Pons (tissue), 1 donor: ENCODE measurements at regions not wholly inside any gene's neighbourhood (a gene's known extent, or its start where the extent isn't known, plus 50 kb on each side); places are given as distances from the start of the nearest gene placed in this dataset.
"Not testable (repeated sequence)": the region's sequence is repeated elsewhere in the genome, so short reads cannot be mapped to it uniquely, and the experiment has no call there.

ENCODE experiments used
- DNase-seq: peaks from one replicate; pipeline ENCODE4 v3.0.0-alpha.2; 2016; ENCODE audit warnings: low spot score

DNA sequence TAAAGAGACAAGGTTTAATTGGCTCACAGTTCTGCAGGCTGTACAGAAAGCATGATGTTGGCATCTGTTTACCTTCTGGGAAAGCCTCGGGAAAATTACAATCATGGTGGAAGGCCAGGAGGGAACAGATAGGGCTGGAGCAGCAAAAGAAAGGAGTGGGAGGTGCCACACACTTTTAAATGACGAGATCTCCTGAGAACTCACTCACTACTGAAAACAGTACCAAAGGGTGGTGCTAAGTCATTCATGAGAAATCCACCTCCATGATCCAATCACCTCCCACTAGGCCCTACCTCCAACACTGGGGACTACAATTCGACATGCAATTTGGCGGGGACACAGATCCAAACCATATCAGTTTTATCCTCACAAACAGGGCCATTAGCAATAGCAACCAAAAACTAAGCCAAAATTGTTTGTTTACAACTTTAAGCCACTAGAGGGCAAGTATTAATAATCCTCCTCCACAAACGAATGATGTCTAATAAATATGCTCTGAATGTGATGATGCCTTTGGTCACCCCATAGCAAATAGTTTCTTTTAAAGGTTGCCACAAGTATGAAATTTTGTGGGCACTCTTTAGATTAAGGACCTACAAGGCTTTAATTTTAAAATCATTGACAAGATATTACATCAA is 129.2 kb upstream of the NRBF2 start:
- no peak for DNase-seq

DNA sequence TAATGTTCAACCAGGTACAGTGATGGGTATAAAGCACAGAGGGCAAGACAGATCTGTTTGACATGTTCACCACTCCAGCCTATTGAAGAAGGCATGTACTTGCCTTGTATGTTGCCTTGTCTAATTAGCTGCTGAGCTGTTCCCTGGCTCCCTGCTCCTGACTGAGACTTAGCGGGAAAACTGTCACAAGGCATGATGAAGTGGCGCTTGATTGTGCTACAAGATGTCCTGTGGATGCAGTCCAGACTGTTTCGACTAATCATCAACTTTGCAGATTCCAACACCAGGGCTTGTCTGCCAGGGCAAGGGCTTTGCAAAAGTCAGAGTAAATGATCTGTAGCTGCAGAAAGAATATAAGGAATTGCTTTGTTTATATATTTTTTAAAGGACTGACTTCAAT is 136.2 kb upstream of the NRBF2 start:
- no peak for DNase-seq

DNA sequence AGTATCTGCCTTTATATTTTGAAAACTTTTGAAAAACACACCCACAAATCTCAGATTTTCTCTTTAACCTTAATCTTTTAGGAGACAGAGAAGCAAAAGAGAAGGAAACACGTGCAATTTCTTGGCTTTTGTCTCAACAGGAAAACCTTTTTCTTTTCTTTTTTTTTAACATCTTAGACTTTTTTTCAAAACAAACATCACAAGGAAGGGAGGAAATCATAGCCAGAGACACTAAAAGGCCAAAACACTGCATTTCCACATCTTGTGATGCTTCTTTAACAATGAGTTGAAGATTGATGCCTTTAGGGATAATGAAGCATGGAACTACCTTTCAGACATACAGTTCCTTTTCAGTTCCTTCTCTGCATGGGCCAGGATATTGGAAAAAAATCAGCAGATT is 136.6 kb upstream of the NRBF2 start:
- DNase-seq, result no peak

DNA sequence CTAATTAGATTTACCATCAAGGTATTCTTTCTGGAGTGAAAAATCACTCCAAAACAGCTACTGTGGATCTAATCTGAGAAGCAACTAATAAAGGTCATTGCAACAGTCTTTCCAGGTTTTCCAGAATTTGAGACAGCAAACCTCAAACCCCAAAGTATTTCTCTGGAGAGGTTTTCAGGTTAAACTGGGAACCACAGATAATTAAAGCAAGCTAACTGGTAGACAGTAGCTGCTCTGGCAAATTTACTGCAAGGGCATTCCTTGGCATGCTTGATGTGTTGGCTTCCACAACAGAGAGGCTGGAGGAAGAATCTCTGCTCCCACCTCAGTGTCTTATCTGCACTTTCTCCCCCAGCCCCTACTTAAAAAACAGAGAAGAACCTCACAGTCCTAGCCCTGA is 140.0 kb upstream of the NRBF2 start:
- no peak for DNase-seq

DNA sequence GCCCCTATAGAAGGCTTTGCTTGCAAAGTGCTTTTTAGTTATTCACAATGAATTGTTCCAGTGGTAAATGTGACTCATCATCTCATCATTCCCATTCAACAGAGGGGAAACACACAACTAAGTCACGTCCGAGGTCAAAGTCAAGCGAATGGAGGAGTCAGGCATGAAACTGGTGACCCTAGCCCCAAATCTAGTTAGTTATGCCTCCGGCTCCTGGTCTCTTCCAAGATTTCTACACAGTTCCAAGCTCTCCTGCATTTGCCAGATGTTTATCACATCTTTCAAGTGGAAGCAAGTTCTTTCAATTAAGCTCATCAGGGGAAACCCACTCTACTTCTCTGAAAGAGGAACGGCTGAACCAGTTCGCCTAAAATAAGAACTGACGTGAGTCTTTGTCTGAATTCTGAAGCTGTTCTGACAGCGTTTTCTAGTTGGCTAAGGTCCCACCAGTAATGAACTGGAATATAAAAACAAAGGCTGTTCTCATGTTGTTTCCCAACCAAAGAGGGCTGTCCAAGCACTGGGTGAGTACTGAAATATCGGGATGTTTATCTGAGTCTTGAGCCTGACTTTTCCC is 140.9 kb upstream of the NRBF2 start:
- peak; percentile 83 for DNase-seq

DNA sequence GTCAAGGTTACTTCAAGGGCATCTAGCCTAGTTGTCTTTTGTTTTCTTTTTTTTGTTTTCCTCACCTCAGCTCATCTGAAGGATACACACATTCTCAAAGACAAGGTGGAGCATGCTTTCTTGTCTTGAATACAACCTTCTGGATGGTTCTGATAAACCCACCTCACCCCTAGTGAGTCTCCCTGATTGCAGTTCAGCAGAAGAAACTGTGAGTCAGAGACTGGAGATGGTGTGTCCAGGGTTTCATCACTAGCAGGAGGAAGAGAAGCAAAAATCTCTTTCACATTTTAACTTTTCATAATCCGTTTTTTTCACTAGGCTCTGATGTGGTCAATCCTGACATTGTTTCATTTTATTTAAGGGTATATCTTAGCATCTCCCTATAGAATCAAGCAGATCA is 143.0 kb upstream of the NRBF2 start:
- DNase-seq, result no peak

DNA sequence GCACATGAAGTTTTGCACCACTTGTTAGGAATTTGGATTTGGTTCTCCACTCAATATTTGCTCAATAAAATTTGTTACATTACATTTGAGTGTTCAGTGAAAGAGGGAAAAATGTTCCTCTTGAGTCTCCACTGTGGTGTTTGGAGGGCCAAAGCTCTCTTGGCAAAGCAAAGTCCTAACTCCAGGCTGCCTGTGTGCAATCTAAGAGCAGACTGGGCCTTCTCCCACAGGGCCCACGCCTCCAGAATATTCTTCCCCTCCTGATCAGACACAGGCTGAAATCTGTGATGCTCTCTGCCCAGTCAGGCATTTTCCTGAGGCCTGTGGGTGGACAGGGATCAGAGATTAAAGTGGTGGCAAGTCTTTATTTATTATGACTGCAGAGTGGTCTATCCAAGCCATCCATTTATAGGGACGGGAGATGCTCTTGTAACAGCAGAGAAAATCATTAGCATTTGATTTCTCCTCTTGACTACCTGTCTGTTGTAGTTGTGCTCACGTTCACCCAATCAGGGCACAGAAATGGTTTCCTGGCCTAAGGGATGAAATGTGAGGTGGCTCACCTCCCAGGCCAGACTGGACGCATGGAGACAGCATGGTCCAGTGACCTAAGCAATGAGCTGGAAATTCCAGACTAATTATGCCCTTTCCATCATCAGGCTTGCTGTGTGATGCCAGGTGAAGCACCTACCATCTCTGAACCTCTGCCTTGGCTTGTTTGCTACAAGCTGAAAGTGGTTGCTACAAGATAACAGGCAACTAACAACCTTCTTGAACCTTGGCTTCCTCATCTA is 147.1 kb upstream of the NRBF2 start:
- DNase-seq, result no peak

DNA sequence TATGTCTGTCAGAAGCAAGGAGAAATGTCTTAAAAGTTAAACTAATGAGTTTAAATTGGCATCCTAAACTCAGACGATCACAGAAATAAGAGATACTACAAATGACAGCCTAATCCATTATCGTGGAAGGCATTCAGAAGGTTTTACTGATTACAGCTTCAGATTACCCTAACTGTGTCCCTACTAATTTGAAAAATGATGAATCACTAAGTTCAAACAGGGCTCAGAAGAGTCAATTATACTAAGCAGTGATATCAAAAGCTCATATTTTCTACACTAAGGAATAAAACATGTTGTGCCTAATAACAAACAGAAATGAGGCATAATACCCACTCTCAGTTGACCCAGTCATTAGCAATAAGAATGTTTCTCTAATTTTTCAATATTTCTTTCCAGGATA is 152.0 kb upstream of the NRBF2 start:
- DNase-seq, result no peak

DNA sequence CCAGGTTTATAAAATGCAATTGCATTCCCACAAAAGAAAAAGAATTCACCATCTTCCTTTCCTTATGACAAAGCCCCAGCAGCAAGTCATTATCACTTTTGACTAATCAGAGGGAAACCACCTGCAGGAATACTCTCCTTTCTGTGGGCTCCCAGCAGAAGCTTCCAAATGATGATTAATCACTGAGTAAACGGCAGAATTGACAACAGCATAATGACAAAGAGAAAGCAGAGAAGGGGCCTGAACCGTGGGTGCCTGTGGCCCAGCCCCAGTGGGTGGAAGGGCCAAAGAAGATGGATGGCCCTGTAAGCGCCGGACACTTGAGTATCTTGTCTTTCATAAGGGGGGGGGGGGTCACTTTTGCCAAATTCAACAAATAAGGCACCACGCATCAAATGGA is 152.4 kb upstream of the NRBF2 start:
- DNase-seq, result no peak

DNA sequence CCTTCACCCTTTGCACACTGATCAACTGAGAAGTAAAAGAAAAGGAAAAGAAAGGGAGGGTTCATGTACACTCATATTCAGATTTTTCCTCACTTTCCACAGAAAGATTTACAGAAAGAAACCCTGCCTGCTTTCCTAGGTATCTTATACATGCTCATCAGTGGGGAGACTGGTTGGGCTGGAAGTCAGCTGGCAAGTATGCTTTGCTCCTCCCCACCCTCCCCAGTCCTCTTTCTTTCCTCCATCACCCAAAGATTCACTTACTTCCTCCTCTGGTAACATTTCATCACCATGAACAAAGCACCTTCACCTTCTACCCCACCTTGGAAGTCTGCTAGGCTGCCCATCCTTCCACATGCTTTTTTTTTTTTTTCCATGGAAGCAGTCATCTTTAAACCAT is 153.2 kb upstream of the NRBF2 start:
- DNase-seq, result no peak

DNA sequence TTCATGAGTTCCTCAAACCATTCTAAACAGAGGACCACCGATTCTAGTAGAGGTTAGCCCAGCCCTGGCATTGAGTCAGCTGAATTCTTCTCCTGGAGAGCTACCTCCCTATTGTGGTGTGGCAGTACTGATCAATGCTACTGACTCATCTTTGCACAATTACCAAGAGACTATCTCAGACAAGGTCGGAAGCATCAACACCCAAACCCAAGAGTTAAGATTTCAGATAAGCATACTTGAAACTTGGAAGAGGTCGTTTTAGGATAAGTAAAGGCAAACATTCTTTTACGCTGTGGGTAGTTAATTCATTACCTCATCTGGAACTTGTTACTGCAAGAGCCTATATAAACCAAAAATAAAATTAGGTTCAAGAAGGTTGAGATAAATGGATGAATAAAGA is 154.6 kb upstream of the NRBF2 start:
- DNase-seq, result no peak

DNA sequence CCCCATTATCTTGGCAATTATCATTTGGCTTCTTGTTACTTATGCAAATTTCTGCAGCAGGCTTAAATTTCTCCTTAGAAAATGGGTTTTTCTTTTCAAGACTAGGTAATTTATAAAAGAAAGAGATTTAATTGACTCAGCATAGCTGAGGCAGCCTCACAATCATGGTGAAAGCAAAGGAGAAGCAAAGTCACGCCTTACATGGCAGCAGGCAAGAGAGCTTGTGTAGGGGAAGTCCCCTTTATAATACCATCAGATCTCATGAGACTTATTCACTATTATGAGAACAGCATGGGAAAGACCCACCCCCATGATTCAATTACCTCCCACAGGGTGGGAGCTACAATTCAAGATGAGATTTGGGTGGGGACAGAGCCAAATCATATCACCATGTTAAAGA is 158.3 kb upstream of the NRBF2 start:
- not testable (repeated sequence) for DNase-seq

DNA sequence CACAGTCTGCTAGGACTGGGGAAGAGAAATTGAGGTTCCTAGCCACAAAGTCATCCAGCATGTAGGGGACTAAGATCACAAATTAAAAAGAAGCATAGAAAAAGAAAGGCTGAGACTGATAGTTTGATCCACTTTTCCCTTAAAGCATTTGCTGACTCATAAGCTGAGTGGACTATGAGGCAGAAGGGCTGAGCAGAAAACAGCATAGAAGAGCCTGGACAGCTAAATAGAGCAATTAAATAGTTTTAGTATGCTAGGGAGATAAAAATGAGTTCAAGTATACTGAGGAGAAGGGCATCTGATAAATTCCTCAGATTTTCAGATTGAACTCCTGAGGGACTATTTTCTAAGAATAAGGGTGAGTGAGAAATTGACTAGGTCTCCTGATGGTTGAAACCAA is 155.9 kb upstream of the EGR2 start:
- no peak for DNase-seq

DNA sequence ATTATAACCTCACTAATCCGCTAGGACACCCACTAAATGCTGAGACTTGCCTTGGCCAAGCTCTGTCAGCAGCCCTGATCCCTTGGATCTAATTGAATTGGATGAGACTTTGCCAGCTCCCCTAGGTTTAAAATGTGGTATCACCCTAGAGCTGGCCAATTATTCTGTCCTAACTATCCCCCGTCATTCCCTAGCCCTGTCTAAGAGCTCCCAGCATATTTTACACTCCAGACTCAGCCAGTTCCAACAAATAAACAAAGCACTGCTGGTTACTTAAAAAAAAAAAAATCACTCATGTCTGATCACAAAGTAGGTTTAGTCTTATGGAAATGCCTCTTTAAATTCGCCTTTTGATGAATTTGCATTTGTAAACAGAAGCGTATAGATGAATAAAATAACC is 147.9 kb upstream of the EGR2 start:
- DNase-seq, result no peak

DNA sequence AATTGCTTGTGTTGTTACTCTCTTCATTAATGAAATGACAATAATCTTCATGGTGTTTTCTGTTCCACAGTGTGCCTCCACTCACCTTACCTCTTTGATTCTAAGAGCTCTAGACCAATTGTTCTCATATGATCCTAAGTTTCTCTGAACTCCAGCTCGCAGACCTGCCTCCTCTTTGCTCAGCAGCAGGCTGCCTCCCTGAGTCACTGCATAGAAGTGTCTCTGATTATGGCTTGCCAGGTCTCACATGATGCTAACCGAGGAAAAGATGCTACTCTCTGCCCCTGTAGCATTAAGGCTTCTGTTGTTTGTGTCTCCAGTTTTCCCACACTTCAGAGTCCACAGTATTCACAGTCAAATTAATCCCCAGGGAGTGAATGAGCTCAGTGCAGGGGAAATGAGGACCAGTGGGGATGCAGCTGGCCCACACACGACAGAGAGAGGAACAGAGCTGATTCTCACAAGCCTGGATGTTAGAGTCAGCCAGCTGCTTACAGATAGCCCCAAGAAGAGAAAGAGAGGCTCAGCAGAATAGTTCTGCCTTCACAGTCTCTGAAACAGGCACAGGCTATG is 145.9 kb upstream of the EGR2 start:
- DNase-seq, result peak; percentile 14

DNA sequence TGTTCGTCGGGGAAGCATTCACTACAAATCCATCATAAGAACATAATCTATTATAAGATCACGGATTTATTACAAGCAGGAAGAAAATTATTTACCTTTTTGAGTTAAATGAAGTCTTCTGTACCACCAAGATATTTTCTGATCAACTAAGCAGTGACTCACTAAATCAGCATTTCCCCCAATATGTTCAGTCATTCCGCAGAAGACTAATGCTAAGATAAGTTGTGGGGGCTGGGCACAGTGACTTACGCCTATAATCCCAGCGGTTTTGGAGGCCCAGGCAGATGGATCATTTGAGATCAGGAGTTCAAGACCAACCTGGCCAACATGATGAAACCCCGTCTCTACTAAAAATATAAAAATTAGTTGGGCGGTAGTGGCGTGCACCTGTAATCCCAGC is 144.2 kb upstream of the EGR2 start:
- no peak for DNase-seq

DNA sequence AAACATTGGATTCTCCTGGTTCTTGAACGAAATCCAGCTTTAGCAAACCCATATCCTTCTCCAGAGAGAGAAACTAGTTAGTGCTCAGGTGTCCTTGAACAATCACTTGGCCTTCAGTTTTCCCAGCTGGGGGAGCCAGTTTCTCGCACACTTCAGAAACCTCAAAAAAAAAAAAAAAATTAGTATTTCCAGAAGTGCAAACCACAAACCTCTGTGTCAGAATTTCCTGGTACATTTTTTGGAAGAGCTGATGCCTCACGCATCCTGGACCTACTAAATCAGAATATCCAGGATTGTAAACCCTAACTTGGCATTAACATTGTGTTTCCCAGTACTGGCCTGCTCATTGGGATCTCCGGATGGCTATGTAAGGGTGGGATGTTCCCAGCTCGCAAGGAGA is 143.4 kb upstream of the EGR2 start:
- no peak for DNase-seq

DNA sequence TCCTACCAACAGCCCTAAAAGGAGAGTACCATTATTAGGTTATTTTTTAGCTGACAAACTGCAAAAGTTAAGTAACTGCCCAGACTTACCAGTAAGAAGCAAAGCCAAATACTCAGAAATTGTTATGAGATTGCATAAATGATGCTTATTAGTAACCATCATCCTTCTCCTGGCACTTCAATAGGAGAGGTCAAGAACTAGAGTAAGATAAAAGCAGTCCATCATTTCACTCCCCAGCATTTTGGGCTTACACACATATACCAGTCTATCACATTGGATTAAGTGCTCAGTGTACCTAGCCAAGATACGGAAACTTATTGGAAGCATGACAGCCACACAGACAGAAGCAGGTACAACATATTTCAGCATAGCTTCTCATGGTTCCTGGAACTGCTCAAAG is 142.8 kb upstream of the EGR2 start:
- no peak for DNase-seq

DNA sequence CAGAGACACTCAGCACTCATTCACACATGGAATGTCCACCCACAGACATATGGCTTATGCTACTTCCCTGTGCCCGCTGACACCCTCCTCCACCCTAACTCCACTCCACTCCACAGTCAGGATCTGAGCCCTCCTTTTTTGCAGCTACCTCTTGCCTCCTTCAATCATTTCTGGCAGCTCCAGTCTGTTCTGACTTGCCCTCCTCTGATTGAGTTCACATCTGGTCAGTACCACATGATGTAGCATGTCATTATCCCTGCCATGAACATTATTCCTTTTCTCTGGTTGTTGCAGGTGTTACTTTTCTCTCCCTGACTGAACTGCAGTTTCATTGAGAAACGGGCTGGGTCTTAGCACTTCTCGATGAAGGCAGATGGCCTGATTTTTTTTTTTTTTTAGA is 130.1 kb upstream of the EGR2 start:
- DNase-seq, result no peak

DNA sequence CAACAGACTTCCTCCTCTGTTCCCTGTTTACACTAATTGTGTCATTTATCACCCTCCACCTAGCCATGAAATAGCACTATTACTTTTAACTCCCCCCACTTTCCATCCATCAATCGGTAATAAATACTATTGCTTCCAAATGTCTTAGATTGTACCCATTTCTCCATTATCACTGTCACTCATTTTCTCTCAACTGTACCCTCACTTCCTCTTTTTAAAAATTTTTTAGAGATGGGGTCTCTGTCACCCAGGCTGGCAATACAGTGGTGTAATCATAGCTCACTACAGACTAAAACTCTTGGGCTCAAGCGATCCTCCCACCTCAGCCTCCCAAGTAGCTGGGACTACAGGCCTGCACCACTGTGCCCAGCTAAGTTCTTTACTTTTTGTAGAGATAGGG is 123.5 kb upstream of the EGR2 start:
- no peak for DNase-seq

DNA sequence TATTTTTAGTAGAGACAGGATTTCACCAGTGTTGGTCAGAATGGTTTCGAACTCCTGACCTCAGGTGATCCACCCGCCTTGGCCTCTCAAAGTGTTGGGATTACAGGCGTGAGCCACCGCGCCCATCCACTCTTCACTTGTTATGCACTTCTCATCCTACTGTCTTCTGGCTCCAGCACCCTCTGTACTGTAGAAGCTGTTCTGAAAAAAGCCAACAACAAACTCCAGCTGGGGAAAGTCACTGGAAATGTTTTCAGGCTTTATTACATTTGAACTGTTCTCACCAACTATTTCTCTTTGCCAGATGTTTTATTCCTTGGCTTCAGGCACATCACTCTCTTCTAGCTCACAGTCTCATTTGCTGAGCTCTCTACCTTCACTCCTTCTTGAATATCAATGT is 122.5 kb upstream of the EGR2 start:
- DNase-seq, result no peak

DNA sequence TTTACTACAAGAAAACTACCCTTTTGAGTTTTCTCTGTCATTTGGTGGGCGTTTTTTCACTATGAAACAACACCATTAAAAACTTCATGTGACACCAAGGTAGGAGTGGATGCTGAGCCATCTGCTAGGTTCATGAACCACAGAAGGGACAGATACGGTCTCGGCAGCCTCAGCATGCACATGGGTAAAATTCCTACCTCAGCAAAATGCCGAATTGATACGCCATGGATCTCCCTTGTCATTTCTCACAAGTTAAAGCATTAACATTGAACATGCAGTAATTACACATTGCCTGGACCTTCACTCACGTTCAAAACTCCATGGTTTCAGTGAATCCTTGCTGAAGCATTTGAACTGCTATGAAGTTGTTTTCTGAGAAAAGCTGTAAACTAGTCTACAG is 121.5 kb upstream of the EGR2 start:
- DNase-seq, result no peak

DNA sequence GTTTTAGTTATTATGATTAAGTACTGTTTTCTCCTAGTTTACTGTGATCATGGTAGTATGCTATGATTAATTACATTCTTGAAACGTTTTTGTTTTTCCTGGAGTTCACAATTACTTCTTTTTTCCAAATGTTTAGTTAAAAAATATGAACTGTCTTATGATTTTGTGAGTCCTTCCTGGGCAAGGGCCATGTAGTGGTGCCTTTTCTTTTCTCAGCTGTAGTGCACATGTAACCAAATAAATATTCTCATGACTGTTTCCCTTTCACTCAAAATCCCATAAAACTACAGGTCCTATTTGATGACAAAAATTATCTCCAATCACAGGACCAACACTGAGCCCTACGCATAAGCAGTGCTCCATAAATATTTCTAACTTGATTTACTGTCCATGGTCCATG is 118.9 kb upstream of the EGR2 start:
- DNase-seq, result no peak
